HG03469 (cell line): ENCODE measurements at regions not wholly inside any gene's neighbourhood (a gene's known extent, or its start where the extent isn't known, plus 50 kb on each side); places are given as distances from the start of the nearest gene placed in this dataset.

Experiments
- ATAC-seq: cut with Tn5 transposase; IDR thresholded peaks from one replicate; pipeline ENCODE4 v1.9.1; 2021; ENCODE audit warnings: mild to moderate bottlenecking, moderate library complexity, moderate number of reproducible peaks; ENCODE audit not compliant: unreplicated experiment

DNA sequence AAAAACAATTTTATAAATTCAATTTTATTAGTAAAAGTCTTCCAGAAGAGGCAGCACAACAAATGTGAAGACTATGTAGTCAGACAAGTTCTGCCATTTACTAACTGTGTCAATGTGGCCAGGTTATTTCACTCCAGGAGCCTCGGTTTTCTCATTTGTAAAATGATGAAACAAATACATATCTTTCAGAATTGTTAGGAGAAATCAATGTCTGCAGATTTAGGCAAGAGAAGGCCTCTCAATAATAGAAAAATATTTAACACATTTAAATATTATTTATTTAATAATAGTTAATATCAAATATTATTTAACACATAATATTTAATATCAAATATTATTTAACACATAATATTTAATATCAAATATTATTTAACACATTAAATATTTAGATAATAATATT, 75.6 kb upstream of the PTGFR start:
- ATAC-seq, result no peak

DNA sequence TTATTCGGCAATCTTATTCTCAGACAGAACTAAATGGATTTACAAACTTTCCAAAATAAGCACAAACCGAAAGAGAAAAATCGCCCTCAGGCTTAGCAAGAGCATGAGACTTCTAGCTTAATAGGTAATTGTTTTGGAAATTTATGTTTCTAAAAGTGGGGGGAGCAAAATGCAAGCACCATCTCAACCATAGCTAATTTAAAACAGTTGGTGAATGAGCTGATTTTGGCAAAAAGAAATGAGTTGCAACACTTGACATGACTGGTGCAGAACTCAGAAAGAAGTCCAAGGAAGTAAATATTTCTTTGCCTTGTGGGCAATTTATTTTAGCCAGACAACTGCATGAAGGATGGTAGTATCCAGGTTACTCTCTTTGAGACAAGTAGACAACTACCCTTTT, 71.5 kb upstream of the PTGFR start:
- ATAC-seq, result no peak

DNA sequence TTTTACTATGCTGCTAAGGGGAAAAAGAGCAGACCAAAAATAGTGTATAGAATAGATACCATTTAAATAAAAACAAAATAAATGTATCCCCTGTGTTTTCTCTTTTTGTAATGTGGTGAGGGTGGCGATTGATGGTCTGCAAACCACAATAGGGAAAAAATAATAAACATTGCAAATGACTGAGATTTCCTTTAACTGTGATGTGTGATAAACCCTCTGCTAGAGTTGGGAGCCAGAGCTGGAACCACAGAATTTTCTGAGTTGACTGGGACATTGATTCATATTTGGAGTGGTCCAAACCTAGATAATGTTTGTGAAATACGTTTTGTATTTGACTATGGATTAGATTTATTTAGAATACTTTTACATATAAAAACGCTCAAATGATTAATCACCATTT, 70.6 kb upstream of the PTGFR start:
- ATAC-seq, result no peak

DNA sequence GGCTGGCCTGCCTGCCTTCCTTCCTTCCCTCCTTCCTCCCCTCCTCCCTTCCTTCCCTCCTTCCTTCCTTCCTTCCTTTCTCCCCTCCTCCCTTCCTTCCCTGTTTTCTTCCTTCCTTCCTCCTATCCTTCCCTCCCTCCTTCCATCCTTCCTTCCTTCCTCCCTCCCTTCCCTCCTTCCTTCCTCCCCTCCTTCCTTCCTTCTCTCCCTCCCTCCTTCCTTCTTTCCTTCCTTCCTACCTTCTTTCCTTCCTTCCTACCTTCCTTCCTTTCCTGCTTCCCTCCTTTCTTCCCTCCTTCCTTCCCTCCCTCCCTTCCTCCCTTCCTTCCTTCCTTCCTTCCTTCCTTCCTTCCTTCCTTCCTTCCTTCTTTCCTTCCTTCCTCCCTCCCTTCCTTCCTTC, 70.1 kb upstream of the PTGFR start:
- no peak for ATAC-seq

DNA sequence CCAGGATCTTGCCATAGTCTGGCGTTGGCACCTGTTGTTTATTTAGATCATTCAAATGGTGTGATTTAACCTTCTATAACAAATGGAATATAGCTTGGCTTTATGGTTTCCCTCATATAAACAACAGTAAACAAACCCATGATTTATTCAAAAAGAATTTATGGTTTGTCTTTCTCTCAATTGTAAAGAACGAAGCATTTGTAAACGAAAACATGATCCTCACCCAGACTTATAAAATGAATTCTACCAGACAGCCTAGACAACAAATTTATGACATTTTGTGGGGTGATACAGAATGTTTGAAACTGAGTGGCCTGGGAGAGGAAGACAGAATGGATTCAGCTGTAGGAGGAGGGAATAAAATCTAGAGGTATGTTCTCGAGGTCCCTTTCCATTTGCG, 66.1 kb upstream of the PTGFR start:
- no peak for ATAC-seq

DNA sequence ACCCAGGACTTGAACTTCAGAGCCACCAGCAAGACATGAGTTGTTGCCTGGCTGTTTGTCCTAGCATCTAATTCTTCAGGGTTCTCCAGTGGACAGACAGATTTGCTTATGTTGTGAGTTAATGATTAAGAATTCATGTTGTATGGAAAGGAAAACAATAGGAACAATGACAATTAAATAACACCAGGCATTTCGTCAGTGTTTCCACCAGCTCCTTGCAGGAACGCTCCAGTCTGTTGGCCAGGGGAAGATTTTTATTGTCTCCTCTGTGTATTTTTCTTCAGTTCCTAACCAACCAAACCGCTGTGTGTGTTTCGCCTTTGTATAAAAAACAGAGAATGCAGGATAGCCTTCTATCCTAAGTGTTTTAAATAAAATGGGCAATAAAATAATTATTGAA, 64.4 kb upstream of the PTGFR start:
- ATAC-seq, result no peak

DNA sequence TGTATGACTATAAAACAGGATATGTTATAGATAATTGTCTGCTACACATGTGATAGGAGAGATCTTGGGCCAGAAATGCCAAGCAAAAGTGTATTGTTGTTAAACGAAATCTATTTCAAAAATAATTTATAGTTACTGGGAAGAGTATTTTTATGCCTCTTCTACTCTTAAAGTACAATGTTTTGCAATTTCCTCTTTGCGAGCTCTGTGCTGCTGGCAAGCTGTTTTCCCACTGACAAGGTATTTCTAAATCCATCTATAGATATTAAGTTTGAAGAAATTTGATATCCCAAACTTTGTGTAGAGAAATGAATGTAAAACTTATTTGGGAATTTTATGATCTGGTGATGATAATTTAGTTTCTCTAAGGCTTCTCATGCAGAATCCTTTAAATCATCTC, 63.3 kb upstream of the PTGFR start:
- ATAC-seq, result no peak

DNA sequence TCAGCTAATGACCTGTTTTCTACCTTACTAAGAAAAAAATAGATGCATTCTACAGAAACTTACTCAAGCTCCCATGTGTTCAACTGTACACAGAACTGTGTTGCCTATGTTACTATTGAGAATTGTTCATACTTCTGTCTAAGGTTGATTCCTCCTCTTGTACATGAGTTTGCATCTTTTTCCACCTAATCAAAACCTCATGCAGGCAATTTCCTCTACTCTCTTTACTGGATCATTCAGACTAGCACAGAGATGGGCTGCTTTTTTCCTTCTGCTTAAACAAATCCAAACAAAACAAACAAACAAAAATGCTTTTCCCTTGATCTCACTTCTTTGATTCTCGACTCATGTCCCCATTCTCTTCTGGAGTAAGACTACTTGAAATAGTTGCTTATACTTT, 58.8 kb upstream of the PTGFR start:
- ATAC-seq, result no peak

DNA sequence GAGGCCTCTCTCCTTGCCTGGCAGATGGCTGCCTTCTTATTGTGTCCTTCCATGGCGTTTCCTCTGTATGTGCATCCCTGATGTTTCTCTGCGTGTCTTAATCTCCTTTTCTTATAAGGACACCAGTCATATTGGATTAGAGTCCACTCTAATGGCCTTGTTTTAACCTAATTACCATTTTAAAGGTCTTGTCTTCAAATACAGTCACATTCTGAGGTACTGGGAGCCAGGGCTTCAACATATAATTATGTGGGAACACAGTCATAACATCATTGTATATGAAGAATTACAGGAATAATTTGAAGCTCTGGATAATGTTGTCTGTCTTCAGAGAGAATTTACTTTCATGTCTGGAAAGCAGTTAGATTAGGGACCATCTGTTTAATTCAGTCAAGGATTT, 56.4 kb upstream of the PTGFR start:
- no peak for ATAC-seq

DNA sequence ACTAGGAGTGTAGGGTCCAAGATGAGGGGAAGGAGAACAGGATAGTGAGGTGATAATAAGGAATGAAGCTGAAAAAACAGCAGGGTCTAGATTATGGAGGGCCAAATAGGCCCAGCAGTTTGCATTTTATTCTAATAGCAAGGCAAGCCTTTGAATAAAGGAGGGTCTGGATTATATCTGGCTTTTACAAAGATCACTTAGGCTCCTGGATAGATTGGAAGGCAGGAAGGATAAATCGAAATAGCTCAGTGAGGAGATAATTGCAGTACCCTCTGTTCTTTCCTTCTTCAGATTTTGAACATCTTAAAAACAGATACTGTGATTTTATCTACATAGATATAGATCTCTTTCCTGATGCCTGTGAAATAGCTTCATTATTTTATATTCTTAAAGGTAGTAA, 53.8 kb upstream of the PTGFR start:
- no peak for ATAC-seq

DNA sequence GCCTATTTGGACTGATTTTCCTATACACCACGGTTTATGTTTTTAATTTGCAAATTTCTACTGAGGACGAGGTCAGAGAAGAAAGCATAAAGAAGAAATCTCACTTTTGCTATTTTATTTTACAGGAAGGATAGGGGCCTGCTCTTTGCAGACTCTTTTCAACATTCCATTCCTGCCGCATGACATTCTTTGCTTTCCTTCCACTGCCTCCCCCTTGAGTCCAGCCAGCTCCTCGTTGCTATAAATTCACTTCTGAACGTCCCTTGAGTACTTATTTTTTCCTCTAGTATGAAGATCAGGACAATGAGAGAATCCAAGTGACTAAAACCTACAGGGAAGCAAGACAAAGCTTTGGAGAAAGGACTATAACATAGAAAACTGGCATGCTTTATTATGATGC, 53.4 kb upstream of the PTGFR start:
- no peak for ATAC-seq

DNA sequence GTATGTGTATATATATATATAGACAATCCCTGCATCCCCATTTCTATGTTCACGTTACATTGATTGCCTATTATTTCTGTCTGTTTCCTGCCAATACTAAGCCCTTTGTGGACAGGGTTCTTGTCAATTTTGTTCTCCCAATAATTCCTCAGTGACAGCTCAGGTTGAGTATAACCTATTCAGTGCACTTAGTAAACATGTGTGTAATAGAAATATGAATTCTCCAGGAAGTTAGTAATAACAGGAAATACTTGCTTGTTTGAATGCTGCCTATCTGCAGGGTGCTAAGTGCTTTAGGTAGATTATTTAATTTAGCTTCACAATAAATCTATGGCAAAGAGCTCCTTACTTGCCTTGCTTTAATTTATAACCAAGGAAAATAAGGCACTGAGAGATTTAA, 52.8 kb upstream of the PTGFR start:
- ATAC-seq, result no peak

DNA sequence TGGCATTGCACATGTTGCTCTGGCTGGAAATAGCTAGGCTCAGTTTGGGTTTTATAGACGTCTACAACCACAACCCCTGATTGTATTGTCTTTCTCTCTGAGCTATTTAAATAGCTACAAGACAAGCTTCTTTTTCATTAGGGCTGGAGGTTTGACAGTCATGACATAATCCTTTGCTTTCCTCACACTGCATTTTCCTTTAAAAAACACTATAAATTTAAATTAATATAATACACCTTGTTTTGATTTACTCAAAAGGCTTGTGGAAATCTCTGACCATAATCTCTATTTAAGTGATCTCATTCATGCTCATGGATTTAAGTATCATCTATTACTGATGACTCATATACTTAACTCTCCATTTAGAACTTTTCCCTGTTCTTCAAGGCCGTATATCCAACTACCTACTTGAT, 50.4 kb upstream of the PTGFR start:
- ATAC-seq, result no peak
